ENCODE measurements at regions not wholly inside any gene's neighbourhood (a gene's known extent, or its start where the extent isn't known, plus 50 kb on each side); places are given as distances from the start of the nearest gene placed in this dataset.

DNA sequence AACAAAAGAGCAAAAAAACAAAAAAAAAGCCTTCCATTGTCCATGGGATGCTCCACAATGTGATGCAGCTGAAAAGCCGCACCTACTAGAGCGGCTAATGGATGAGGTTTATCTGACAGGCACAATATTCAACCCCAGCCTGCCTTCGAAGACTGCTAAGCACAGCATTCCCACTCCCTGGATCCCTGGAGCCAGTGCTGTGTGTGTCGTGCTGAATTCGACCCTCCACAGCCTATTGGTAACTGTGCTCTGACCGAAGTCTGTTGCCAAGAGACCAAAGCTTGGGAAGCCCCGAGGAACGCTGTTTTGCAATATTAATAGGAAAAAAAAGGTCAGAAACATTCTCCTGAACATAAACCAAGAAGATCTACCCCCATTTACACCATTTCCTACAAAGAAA is 57.2 kb upstream of the PUM1 start:
- no peaks in the 10 kb centered on the region for H3K9me3 ChIP-seq (replicated peaks; ENCODE audit: control insufficient read depth, insufficient read depth, low read length)
- no peaks in the 10 kb centered on the region for H3K4me1 ChIP-seq (ENCODE audit: control insufficient read depth, insufficient read depth, low read length)
- 44% methylated on average over 8 of the region's 8 CpGs for WGBS (ENCODE audit: insufficient coverage, insufficient replicate concordance, low lambda C conversion rate, missing lambda C conversion rate)
- POLR2A ChIA-PET = no interaction called here
- SMC1A ChIA-PET (ENCODE audit: uncharacterized antibody, unreplicated experiment) = no interaction called here
- no peak overlapping the region for H3K4me2 ChIP-seq (ENCODE audit: control insufficient read depth, insufficient read depth)
- H2AFZ ChIP-seq (ENCODE audit: control insufficient read depth, low read depth, low read length) = no peak overlapping the region
- no TSS peak for BruUV-seq (replicated peaks)
- H4K20me1 ChIP-seq (ENCODE audit: control insufficient read depth, insufficient read depth) = no peaks in the 10 kb centered on the region
- TF ChIP-seq IKZF1 (conservative IDR thresholded peaks at IDR 0.05) (no peak), USF2 (IDR thresholded peaks at IDR 0.05; ENCODE audit: borderline replicate concordance, low read depth, low read length) (no peak), GATAD2B (conservative IDR thresholded peaks at IDR 0.05; ENCODE audit: low read depth) (no peak), IRF3 (IDR thresholded peaks at IDR 0.05) (no peak), HCFC1 (IDR thresholded peaks at IDR 0.05; ENCODE audit: low read length) (no peak), ASH2L (IDR thresholded peaks at IDR 0.05; ENCODE audit: borderline replicate concordance, low read depth) (no peak), JUNB (IDR thresholded peaks at IDR 0.05) (no peak), RCOR1 (conservative IDR thresholded peaks at IDR 0.05; ENCODE audit: low read depth, low read length) (no peak), NKRF (conservative IDR thresholded peaks at IDR 0.05) (no peak), ATF7 (IDR thresholded peaks at IDR 0.05; ENCODE audit: low read depth) (no peak), SP1 (IDR thresholded peaks at IDR 0.05; ENCODE audit: low read depth, low read length) (no peak), HDGF (IDR thresholded peaks at IDR 0.05) (no peak), TBL1XR1 (IDR thresholded peaks at IDR 0.05; ENCODE audit: low read depth, low read length) (no peak), IRF4 (IDR thresholded peaks at IDR 0.05; ENCODE audit: low read depth, low read length) (no peak), ZNF24 (IDR thresholded peaks at IDR 0.05) (no peak), ETV6 (conservative IDR thresholded peaks at IDR 0.05 in 1 of 2, IDR thresholded peaks at IDR 0.05 in 1 of 2; ENCODE audit: borderline replicate concordance in 1 of 2, low read depth in 1 of 2) (no peak)
- TF ChIP-seq, protein P1, sequence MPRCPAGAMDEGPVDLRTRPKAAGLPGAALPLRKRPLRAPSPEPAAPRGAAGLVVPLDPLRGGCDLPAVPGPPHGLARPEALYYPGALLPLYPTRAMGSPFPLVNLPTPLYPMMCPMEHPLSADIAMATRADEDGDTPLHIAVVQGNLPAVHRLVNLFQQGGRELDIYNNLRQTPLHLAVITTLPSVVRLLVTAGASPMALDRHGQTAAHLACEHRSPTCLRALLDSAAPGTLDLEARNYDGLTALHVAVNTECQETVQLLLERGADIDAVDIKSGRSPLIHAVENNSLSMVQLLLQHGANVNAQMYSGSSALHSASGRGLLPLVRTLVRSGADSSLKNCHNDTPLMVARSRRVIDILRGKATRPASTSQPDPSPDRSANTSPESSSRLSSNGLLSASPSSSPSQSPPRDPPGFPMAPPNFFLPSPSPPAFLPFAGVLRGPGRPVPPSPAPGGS (IDR thresholded peaks at IDR 0.05; ENCODE audit: borderline replicate concordance, insufficient read depth, low read depth, low read length, poor library complexity, severe bottlenecking) = no peak
- H3K36me3 ChIP-seq (ENCODE audit: control insufficient read depth in 2 of 2, insufficient read depth in 2 of 2, low read length in 1 of 2) = no peaks in the 10 kb centered on the region
- RAD21 ChIA-PET (ENCODE audit: unreplicated experiment) = no interaction called here
- no peaks in the 10 kb centered on the region for H3K79me2 ChIP-seq (ENCODE audit: control insufficient read depth, insufficient read depth, low read length)
- intact Hi-C loops (cut with micrococcal nuclease; ENCODE audit: unreplicated experiment) = no loop called here
- no peaks in the 10 kb centered on the region for H3K27me3 ChIP-seq (replicated peaks in 1 of 2; ENCODE audit: control insufficient read depth in 2 of 2, insufficient read depth in 2 of 2, low read length in 1 of 2)
- in situ Hi-C loops (cut with MboI) = no loop called here
- FAIRE-seq (no peak), DNase-seq (ENCODE audit: low read depth, low spot score) (no peak), ATAC-seq (no peak)
- no peak overlapping the region for H3K4me3 ChIP-seq
- H3K27ac ChIP-seq (ENCODE audit: control insufficient read depth, insufficient read depth) = no peak overlapping the region
- CTCF ChIA-PET = no interaction called here
- no peak overlapping the region for H3K9ac ChIP-seq (ENCODE audit: control insufficient read depth, insufficient read depth, low read length)

Data from GM12878 (cell line).